Stomach (tissue), 4 donors: ENCODE measurements at regions not wholly inside any gene's neighbourhood (a gene's known extent, or its start where the extent isn't known, plus 50 kb on each side); places are given as distances from the start of the nearest gene placed in this dataset.
"Not testable (repeated sequence)": the region's sequence is repeated elsewhere in the genome, so short reads cannot be mapped to it uniquely, and the experiment has no call there.

Experiments
- CTCF ChIP-seq, 7 experiments: fragments of 450-650 bp in 4 of 7; fragments of 200-600 bp in 3 of 7; sonication (generic) in 3 of 7; IDR thresholded peaks; one replicate each; pipeline ENCODE4 v1.5.1; 2016 to 2019; ENCODE audit warnings: antibody characterized with exemption in 7 of 7, control low read depth in 2 of 7, mild to moderate bottlenecking in 1 of 7
- EP300 ChIP-seq: sonication (generic); formaldehyde crosslinking; IDR thresholded peaks from one replicate; pipeline ENCODE4 v1.6.1; 2017; ENCODE audit warnings: antibody characterized with exemption

- TF ChIP-seq CTCF (IDR thresholded peaks at IDR 0.05); EP300: not testable (repeated sequence)
Observed at GRCh38 chr3:153933481-153933880, 187.7 kb upstream of the ARHGEF26 start.
